ENCODE measurements at regions not wholly inside any gene's neighbourhood (a gene's known extent, or its start where the extent isn't known, plus 50 kb on each side); places are given as distances from the start of the nearest gene placed in this dataset.

DNA sequence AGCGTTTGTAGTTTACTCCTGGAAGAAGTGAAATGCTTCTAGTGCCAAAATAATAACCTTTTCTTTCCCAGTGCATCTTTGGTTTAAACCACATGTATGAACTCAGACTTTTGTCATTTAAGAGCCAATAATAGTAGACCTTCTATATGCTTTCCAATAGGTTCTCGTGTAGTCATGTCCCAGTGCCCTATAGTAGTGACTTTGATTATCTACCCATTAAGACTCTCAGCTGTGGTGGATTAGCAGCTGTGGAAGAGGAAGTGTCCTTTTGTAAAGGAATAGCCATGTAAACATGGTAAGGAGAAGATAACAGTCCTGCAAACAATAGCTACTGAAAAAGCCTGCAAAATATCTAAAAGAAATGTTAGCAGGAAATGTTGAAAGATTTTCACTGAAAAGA, 765.3 kb downstream of the MTRR start:
- TF ChIP-seq POLR2A (IDR thresholded peaks at IDR 0.05) (no peak), CTCF (IDR thresholded peaks at IDR 0.05) (no peak)
